ENCODE measurements at regions not wholly inside any gene's neighbourhood (a gene's known extent, or its start where the extent isn't known, plus 50 kb on each side); places are given as distances from the start of the nearest gene placed in this dataset.
"Not testable (repeated sequence)": the region's sequence is repeated elsewhere in the genome, so short reads cannot be mapped to it uniquely, and the experiment has no call there.

DNA sequence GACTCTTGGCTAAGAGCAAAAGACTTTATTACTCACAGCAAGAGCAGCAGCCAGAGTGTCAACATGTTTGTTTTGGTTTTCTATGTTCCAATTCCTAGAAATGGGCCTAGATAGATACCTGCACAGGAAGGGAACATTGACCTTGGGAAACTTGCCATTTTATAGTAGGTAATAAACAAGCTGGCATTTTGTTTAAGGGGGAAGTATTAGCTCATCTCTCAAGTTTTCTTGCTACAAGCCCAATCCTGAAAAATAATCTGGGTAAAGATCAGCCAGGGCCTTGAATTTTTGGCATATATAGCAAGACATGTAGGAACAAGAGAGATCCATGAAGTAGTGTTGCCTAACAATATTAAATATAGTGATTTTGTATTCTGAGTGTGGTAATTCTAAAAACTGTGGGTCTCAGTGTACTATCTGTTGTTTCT is 51.4 kb upstream of the RGL1 start:
- ATAC-seq (no peak), DNase-seq (no peak)
- POLR2A ChIA-PET = interaction anchor here (0.7 kb wide), 1 partner anchor 10 kb away, joined by 3 read pairs; no protein-coding TSS in a partner anchor
- Mint-ChIP-seq H3K27ac (no peak overlapping the region), H3K4me3 (no peak overlapping the region), H3K36me3 (ENCODE audit: low read depth) (peaks cover 18% of the 10 kb centered on the region), H3K9me3 (peaks cover 9% of the 10 kb centered on the region), H3K27me3 (no peaks in the 10 kb centered on the region), H3K4me1 (ENCODE audit: low read depth) (peaks cover 2% of the 10 kb centered on the region)
- TF ChIP-seq, protein P1, sequence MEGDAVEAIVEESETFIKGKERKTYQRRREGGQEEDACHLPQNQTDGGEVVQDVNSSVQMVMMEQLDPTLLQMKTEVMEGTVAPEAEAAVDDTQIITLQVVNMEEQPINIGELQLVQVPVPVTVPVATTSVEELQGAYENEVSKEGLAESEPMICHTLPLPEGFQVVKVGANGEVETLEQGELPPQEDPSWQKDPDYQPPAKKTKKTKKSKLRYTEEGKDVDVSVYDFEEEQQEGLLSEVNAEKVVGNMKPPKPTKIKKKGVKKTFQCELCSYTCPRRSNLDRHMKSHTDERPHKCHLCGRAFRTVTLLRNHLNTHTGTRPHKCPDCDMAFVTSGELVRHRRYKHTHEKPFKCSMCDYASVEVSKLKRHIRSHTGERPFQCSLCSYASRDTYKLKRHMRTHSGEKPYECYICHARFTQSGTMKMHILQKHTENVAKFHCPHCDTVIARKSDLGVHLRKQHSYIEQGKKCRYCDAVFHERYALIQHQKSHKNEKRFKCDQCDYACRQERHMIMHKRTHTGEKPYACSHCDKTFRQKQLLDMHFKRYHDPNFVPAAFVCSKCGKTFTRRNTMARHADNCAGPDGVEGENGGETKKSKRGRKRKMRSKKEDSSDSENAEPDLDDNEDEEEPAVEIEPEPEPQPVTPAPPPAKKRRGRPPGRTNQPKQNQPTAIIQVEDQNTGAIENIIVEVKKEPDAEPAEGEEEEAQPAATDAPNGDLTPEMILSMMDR (IDR thresholded peaks at IDR 0.05) = no peak
- CTCF ChIA-PET = no interaction called here
- intact Hi-C loops (cut with micrococcal nuclease) = no loop called here

GRCh38 chr1:183744132-183744913 is 60.6 kb upstream of the RGL1 start:
- Mint-ChIP-seq H3K9me3 (no peaks in the 10 kb centered on the region), H3K27ac (no peak overlapping the region), H3K4me3 (no peak overlapping the region), H3K36me3 (ENCODE audit: low read depth) (peaks cover 4% of the 10 kb centered on the region), H3K27me3 (no peaks in the 10 kb centered on the region), H3K4me1 (ENCODE audit: low read depth) (no peaks in the 10 kb centered on the region)
- intact Hi-C loops (cut with micrococcal nuclease) = no loop called here
- TF ChIP-seq, protein P1 (IDR thresholded peaks at IDR 0.05) = no peak
- no peak for DNase-seq
- ATAC-seq = no peak
- CTCF ChIA-PET = no interaction called here
- POLR2A ChIA-PET = no interaction called here

DNA sequence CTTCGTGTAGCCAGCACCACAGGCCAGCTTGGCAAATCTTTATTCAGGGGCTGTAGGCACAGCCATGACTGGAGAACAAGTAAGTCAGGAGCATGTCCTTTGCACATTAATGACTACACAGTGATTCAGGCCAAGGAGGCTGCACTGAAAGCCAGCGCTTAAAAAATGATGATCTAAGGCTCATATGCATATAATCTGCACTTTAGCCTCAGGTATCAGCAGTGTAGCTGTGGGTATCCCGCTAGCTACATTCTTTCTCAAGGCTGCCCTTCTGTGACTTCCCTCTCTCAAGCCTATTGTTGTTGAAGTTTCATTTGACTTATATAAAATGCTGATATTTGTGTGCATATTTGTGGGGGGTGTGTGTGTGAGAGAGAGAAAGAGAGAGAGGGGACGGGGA is 62.6 kb upstream of the RGL1 start:
- ATAC-seq = no peak
- H3K9me3 Mint-ChIP-seq = no peaks in the 10 kb centered on the region
- no peaks in the 10 kb centered on the region for H3K27me3 Mint-ChIP-seq
- H3K4me3 Mint-ChIP-seq = no peak overlapping the region
- H3K27ac Mint-ChIP-seq = no peak overlapping the region
- DNase-seq = no peak
- POLR2A ChIA-PET = no interaction called here
- CTCF ChIA-PET = no interaction called here
- TF ChIP-seq, protein P1 (IDR thresholded peaks at IDR 0.05) = no peak
- no peaks in the 10 kb centered on the region for H3K4me1 Mint-ChIP-seq (ENCODE audit: low read depth)
- H3K36me3 Mint-ChIP-seq (ENCODE audit: low read depth) = peaks cover 2% of the 10 kb centered on the region
- intact Hi-C loops (cut with micrococcal nuclease) = no loop called here

GRCh38 chr1:183739741-183740271 is 65.1 kb upstream of the RGL1 start:
- POLR2A ChIA-PET = no interaction called here
- no peaks in the 10 kb centered on the region for H3K9me3 Mint-ChIP-seq
- peaks cover 2% of the 10 kb centered on the region for H3K36me3 Mint-ChIP-seq (ENCODE audit: low read depth)
- H3K4me1 Mint-ChIP-seq (ENCODE audit: low read depth) = no peaks in the 10 kb centered on the region
- H3K4me3 Mint-ChIP-seq = no peak overlapping the region
- no peak overlapping the region for H3K27ac Mint-ChIP-seq
- TF ChIP-seq, protein P1 (IDR thresholded peaks at IDR 0.05) = no peak
- ATAC-seq (no peak), DNase-seq (no peak)
- no peaks in the 10 kb centered on the region for H3K27me3 Mint-ChIP-seq
- CTCF ChIA-PET = interaction anchor here (1.2 kb wide), 1 partner anchor 55 kb away, joined by 3 read pairs; no protein-coding TSS in a partner anchor
- intact Hi-C loops (cut with micrococcal nuclease) = no loop called here

DNA sequence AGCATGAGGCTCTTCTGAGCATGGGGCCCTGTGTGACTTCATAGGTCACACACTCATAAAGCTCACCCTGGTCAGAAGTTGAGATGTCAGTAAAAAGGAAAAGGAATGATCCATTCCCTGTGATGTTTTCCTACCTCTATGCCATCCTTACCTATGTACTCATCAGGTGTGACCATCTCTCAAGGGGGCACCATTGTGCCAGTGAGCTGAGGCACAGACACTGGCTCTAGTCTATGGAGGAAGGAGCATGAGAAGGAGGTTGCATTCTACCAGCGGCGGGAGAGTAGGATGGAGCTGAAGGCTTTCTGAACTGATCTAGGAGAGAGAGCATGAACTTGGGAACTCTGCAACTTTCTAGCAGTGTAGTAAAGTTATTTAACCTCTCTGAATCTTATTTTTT is 65.8 kb upstream of the RGL1 start:
- no peak overlapping the region for H3K27ac Mint-ChIP-seq
- intact Hi-C loops (cut with micrococcal nuclease) = no loop called here
- CTCF ChIA-PET = interaction anchor here (1.2 kb wide), 1 partner anchor 54 kb away, joined by 3 read pairs; no protein-coding TSS in a partner anchor

GRCh38 chr1:183737916-183738315 is 67.0 kb upstream of the RGL1 start:
- ATAC-seq; H3K4me1 Mint-ChIP-seq (ENCODE audit: low read depth); POLR2A ChIA-PET; CTCF ChIA-PET; H3K27me3 Mint-ChIP-seq; H3K27ac Mint-ChIP-seq; intact Hi-C loops (cut with micrococcal nuclease); H3K9me3 Mint-ChIP-seq; DNase-seq; H3K36me3 Mint-ChIP-seq (ENCODE audit: low read depth); H3K4me3 Mint-ChIP-seq: not testable (repeated sequence)

More for the DNA sequence above, 65.8 kb upstream of the RGL1 start:
- POLR2A ChIA-PET = no interaction called here
- TF ChIP-seq, protein P1 (IDR thresholded peaks at IDR 0.05) = no peak
- no peaks in the 10 kb centered on the region for H3K9me3 Mint-ChIP-seq
- ATAC-seq = no peak
- peaks cover 2% of the 10 kb centered on the region for H3K36me3 Mint-ChIP-seq (ENCODE audit: low read depth)
- no peaks in the 10 kb centered on the region for H3K27me3 Mint-ChIP-seq
- no peaks in the 10 kb centered on the region for H3K4me1 Mint-ChIP-seq (ENCODE audit: low read depth)
- no peak overlapping the region for H3K4me3 Mint-ChIP-seq
- DNase-seq = peak; percentile 1
